22Rv1 (cell line): ENCODE measurements at regions not wholly inside any gene's neighbourhood (a gene's known extent, or its start where the extent isn't known, plus 50 kb on each side); places are given as distances from the start of the nearest gene placed in this dataset.

Experiments
- CTCF ChIP-seq: fragments of 450-650 bp; IDR thresholded peaks from 2 replicates; pipeline ENCODE4 v1.5.1; 2017; ENCODE audit warnings: mild to moderate bottlenecking
- ZFX ChIP-seq: fragments of 450-650 bp; IDR thresholded peaks from 2 replicates; pipeline ENCODE4 v1.6.1; 2017; ENCODE audit warnings: antibody characterized with exemption, borderline replicate concordance

- no peak for TF ChIP-seq CTCF
- TF ChIP-seq ZFX: no peak
Observed at GRCh38 chr5:77849308-77849900, 73.3 kb upstream of the TBCA start.
